HCT116 (cell line): ENCODE measurements at regions not wholly inside any gene's neighbourhood (a gene's known extent, or its start where the extent isn't known, plus 50 kb on each side); places are given as distances from the start of the nearest gene placed in this dataset.
A peak's percentile ranks its signal among the peaks of the same experiment; 100 is the strongest.

Experiments used
- ATAC-seq: fragments of 200-7000 bp; cut with Tn5 transposase; 2 replicates; pipeline ENCODE4 v1.9.1; 2020; ENCODE audit warnings: mild to moderate bottlenecking, moderate library complexity
- BruUV-seq: library from RNA; stranded (reverse); fragments of 400-500 nt; replicated peaks from 2 replicates; lab custom pipeline; 2021; lab: Mats Ljungman, UMichigan
- CTCF ChIA-PET: fragments of 300-600 bp; sonication (Branson Sonifier 250); formaldehyde crosslinking; loops from one replicate; lab custom pipeline; 2021; ENCODE audit warnings: antibody characterized with exemption; lab: Charles Lee
- POLR2A ChIA-PET: fragments of 300-600, 350-600 bp; sonication (Branson Sonifier 250); formaldehyde crosslinking; loops from one replicate; lab custom pipeline; 2021; ENCODE audit warnings: antibody characterized with exemption; lab: Charles Lee
- RAD21 ChIA-PET, 2 experiments: fragments of 300-600 bp; sonication (Branson Sonifier 250); formaldehyde crosslinking; loops; one replicate each; lab custom pipeline; 2023; ENCODE audit warnings: low total read pairs in 2 of 2; ENCODE audit not compliant: uncharacterized antibody in 2 of 2, unreplicated experiment in 2 of 2, low non-redundant PET in 1 of 2; lab: Charles Lee
- DNase-seq: peaks from one replicate; pipeline ENCODE4 v3.0.0-alpha.2; 2010; ENCODE audit warnings: low read depth, low spot score
- H2AFZ ChIP-seq: fragments of 200-600 bp; shearing (Covaris generic), sonication (generic); 2 replicates; pipeline ENCODE4 v1.6.1; 2017; ENCODE audit warnings: low read depth, mixed run types, mixed read lengths, antibody characterized with exemption, low read length; ENCODE audit not compliant: poor library complexity, severe bottlenecking
- H3K27ac ChIP-seq: 2 replicates; pipeline ENCODE4 v1.5.1; 2012; ENCODE audit warnings: low read depth, low read length
- H3K27me3 ChIP-seq: fragments of 200-600 bp; sonication (generic); 2 replicates; pipeline ENCODE4 v1.6.1; 2016; ENCODE audit warnings: mixed run types, low read length, mixed read lengths; ENCODE audit not compliant: insufficient read depth
- H3K36me3 ChIP-seq, 2 experiments: fragments of 200-500 bp in 1 of 2; fragments of 200-600 bp in 1 of 2; sonication (Bioruptor generic) in 1 of 2; sonication (generic) in 1 of 2; 2 replicates each; pipeline versions ENCODE4 v1.5.1 to v1.6.1; 2014 to 2016; ENCODE audit warnings: low read length in 2 of 2, inconsistent platforms in 1 of 2, mixed read lengths in 1 of 2, mixed run types in 1 of 2; ENCODE audit not compliant: insufficient read depth in 2 of 2, control insufficient read depth in 1 of 2
- H3K4me1 ChIP-seq, 2 experiments: fragments of 200-600 bp in 1 of 2; sonication (generic) in 1 of 2; 2 replicates each; pipeline versions ENCODE4 v1.5.1 to v1.6.1; 2012 to 2017; ENCODE audit warnings: low read length in 2 of 2, inconsistent platforms in 1 of 2, mild to moderate bottlenecking in 1 of 2, mixed read lengths in 1 of 2, mixed run types in 1 of 2, moderate library complexity in 1 of 2; ENCODE audit not compliant: insufficient read depth in 2 of 2, control insufficient read depth in 1 of 2
- H3K4me2 ChIP-seq: fragments of 200-600 bp; sonication (generic); 2 replicates; pipeline ENCODE4 v1.6.1; 2017; ENCODE audit warnings: mixed run types, low read length, mixed read lengths
- H3K4me3 ChIP-seq, 2 experiments: fragments of 200-600 bp in 1 of 2; sonication (generic) in 1 of 2; replicated peaks in 1 of 2; 2 replicates each; pipeline ENCODE4 v1.5.1; 2011 to 2016; ENCODE audit warnings: low read length in 2 of 2, control low read depth in 1 of 2, low read depth in 1 of 2, mild to moderate bottlenecking in 1 of 2, mixed read lengths in 1 of 2, mixed run types in 1 of 2
- H3K79me2 ChIP-seq: fragments of 200-600 bp; sonication (generic); 2 replicates; pipeline ENCODE4 v1.6.1; 2017; ENCODE audit warnings: mild to moderate bottlenecking, mixed run types, low read length, moderate library complexity, mixed read lengths; ENCODE audit not compliant: insufficient read depth
- H3K9ac ChIP-seq: fragments of 200-600 bp; sonication (generic); 2 replicates; pipeline ENCODE4 v1.6.1; 2016; ENCODE audit warnings: low read length, mixed read lengths
- H3K9me2 ChIP-seq: fragments of 200-600 bp; sonication (generic), shearing (Covaris generic); 2 replicates; pipeline ENCODE4 v1.6.1; 2017; ENCODE audit warnings: mixed run types, mild to moderate bottlenecking, moderate library complexity; ENCODE audit not compliant: insufficient read depth
- H3K9me3 ChIP-seq, 2 experiments: fragments of 200-500 bp in 1 of 2; fragments of 200-600 bp in 1 of 2; sonication (Bioruptor generic) in 1 of 2; sonication (generic) in 1 of 2; 2 replicates each; pipeline ENCODE4 v1.6.1; 2014 to 2017; ENCODE audit warnings: low read length in 2 of 2, mixed read lengths in 2 of 2, inconsistent platforms in 1 of 2, low read depth in 1 of 2, mild to moderate bottlenecking in 1 of 2, mixed run types in 1 of 2, moderate library complexity in 1 of 2; ENCODE audit not compliant: control insufficient read depth in 1 of 2, insufficient read depth in 1 of 2
- H4K20me1 ChIP-seq: fragments of 200-600 bp; sonication (generic), shearing (Covaris generic); 2 replicates; pipeline ENCODE4 v1.6.1; 2017; ENCODE audit warnings: mixed run types, mild to moderate bottlenecking, moderate library complexity; ENCODE audit not compliant: insufficient read depth
- ATF3 ChIP-seq: IDR thresholded peaks from 2 replicates; pipeline ENCODE4 v1.6.1; 2012
- CBX3 ChIP-seq: IDR thresholded peaks from 2 replicates; pipeline ENCODE4 v1.6.1; 2012; ENCODE audit warnings: low read depth
- CEBPB ChIP-seq: IDR thresholded peaks from 2 replicates; pipeline ENCODE4 v1.6.1; 2012; ENCODE audit warnings: low read depth
- EGR1 ChIP-seq: IDR thresholded peaks from 2 replicates; pipeline ENCODE4 v1.6.1; 2012; ENCODE audit warnings: low read depth
- EZH2 ChIP-seq: fragments of 200-600 bp; sonication (generic); IDR thresholded peaks from 2 replicates; pipeline ENCODE4 v1.6.1; 2017; ENCODE audit warnings: antibody characterized with exemption, mixed run types
- FOSL1 ChIP-seq: IDR thresholded peaks from 2 replicates; pipeline ENCODE4 v1.6.1; 2012; ENCODE audit warnings: low read depth
- JUND ChIP-seq: IDR thresholded peaks from 2 replicates; pipeline ENCODE4 v1.6.1; 2012
- MAX ChIP-seq: IDR thresholded peaks from 2 replicates; pipeline ENCODE4 v1.6.1; 2012
- POLR2A ChIP-seq: IDR thresholded peaks from 2 replicates; pipeline ENCODE4 v1.7.0; 2011; ENCODE audit warnings: borderline replicate concordance; ENCODE audit not compliant: insufficient read depth, insufficient read length; ENCODE audit errors: extremely low read depth
- RAD21 ChIP-seq: IDR thresholded peaks from 2 replicates; pipeline ENCODE4 v1.6.1; 2012; ENCODE audit warnings: low read depth, mild to moderate bottlenecking
- REST ChIP-seq: IDR thresholded peaks from 2 replicates; pipeline ENCODE4 v1.6.1; 2012; ENCODE audit warnings: low read depth
- SIN3A ChIP-seq: IDR thresholded peaks from 2 replicates; pipeline ENCODE4 v1.6.1; 2012; ENCODE audit warnings: low read depth
- SP1 ChIP-seq: IDR thresholded peaks from 2 replicates; pipeline ENCODE4 v1.6.1; 2012; ENCODE audit warnings: low read depth
- TCF7L2 ChIP-seq: IDR thresholded peaks from 2 replicates; pipeline ENCODE4 v1.7.0; 2011; ENCODE audit warnings: borderline replicate concordance, inconsistent platforms; ENCODE audit not compliant: insufficient read depth, insufficient read length; ENCODE audit errors: extremely low read depth
- ZFX ChIP-seq: fragments of 450-650 bp; IDR thresholded peaks from 2 replicates; pipeline ENCODE4 v1.6.1; 2017
- ZNF274 ChIP-seq: fragments of 200-500 bp; sonication (Bioruptor generic); IDR thresholded peaks from 2 replicates; pipeline ENCODE4 v1.6.1; 2014; ENCODE audit warnings: mild to moderate bottlenecking, low read depth, low read length, inconsistent platforms
- intact Hi-C: fragments of 100-400 bp; cut with micrococcal nuclease; formaldehyde crosslinking; loops from 2 replicates; pipeline ENCODE4 v1.10.0; 2022

- TF ChIP-seq FOSL1 (no peak), MAX (no peak), RAD21 (no peak), CBX3 (no peak), ZNF274 (no peak)
- RAD21 ChIA-PET = interaction anchor here in 1 of 2 experiments (0.8 kb wide), 1 partner anchor 72 kb away, joined by 3 read pairs; no protein-coding TSS in a partner anchor
- intact Hi-C loops = loop anchor here (5.0 kb wide), 1 partner anchor 662 kb away; no protein-coding TSS in a partner anchor
- no peak overlapping the region for H3K4me2 ChIP-seq
- no peaks in the 10 kb centered on the region for H3K36me3 ChIP-seq
- no peaks in the 10 kb centered on the region for H3K79me2 ChIP-seq
- no peak overlapping the region for H3K27ac ChIP-seq
- POLR2A ChIA-PET = no interaction called here
- no peaks in the 10 kb centered on the region for H3K9me2 ChIP-seq
- CTCF ChIA-PET = interaction anchor here (0.6 to 0.9 kb wide), 3 partner anchors 9 to 350 kb away, joined by 3 to 4 read pairs (median 3); no protein-coding TSS in a partner anchor
- H3K9ac ChIP-seq = no peak overlapping the region
- no peaks in the 10 kb centered on the region for H3K4me1 ChIP-seq
- H3K4me3 ChIP-seq = no peak overlapping the region
- H3K27me3 ChIP-seq = no peaks in the 10 kb centered on the region
- no peak overlapping the region for H2AFZ ChIP-seq
- H4K20me1 ChIP-seq = no peaks in the 10 kb centered on the region
- BruUV-seq = no TSS peak
- ATAC-seq (no peak), DNase-seq (no peak)
- no peaks in the 10 kb centered on the region for H3K9me3 ChIP-seq
Observed at GRCh38 chr4:26060286-26060685, 146.3 kb downstream of the SMIM20 start.

- CTCF ChIA-PET = interaction anchor here (0.6 to 1.5 kb wide), 4 partner anchors 8 to 349 kb away, joined by 3 to 5 read pairs (median 4); no protein-coding TSS in a partner anchor
- DNase-seq (peak; percentile 63), ATAC-seq (peak; percentile 99)
- H3K4me3 ChIP-seq = no peak overlapping the region
- no peak overlapping the region for H3K4me2 ChIP-seq
- POLR2A ChIA-PET = no interaction called here
- peak overlapping the region; percentile 54 for H2AFZ ChIP-seq
- no peaks in the 10 kb centered on the region for H3K27me3 ChIP-seq
- RAD21 ChIA-PET = interaction anchor here in 1 of 2 experiments (0.8 kb wide), 1 partner anchor 74 kb away, joined by 3 read pairs; no protein-coding TSS in a partner anchor
- H3K9me3 ChIP-seq = no peaks in the 10 kb centered on the region
- no peaks in the 10 kb centered on the region for H3K9me2 ChIP-seq
- no peaks in the 10 kb centered on the region for H3K36me3 ChIP-seq
- no peak overlapping the region for H3K9ac ChIP-seq
- H3K4me1 ChIP-seq = peaks cover 0 to 5% of the 10 kb centered on the region in 2 experiments; a peak in 1 of 4 replicates
- intact Hi-C loops = loop anchor here (1.0 to 5.0 kb wide), 2 partner anchors 349 to 661 kb away; no protein-coding TSS in a partner anchor
- H3K27ac ChIP-seq = no peak overlapping the region
- H3K79me2 ChIP-seq = no peaks in the 10 kb centered on the region
- H4K20me1 ChIP-seq = no peaks in the 10 kb centered on the region
- no TSS peak for BruUV-seq
- no peak for TF ChIP-seq POLR2A
- no peak for TF ChIP-seq ATF3
- peak; percentile 85 for TF ChIP-seq RAD21
- no peak for TF ChIP-seq ZFX
- TF ChIP-seq EGR1 = no peak
- TF ChIP-seq JUND = no peak
- no peak for TF ChIP-seq TCF7L2
- no peak for TF ChIP-seq CEBPB
- no peak for TF ChIP-seq EZH2
- TF ChIP-seq REST = no peak
- TF ChIP-seq SIN3A = no peak
- peak; percentile 10; the same call in 1 of the 2 replicates for TF ChIP-seq SP1
Observed at GRCh38 chr4:26061248-26061986, 147.4 kb downstream of the SMIM20 start.
